H1 (cell line): ENCODE measurements at regions not wholly inside any gene's neighbourhood (a gene's known extent, or its start where the extent isn't known, plus 50 kb on each side); places are given as distances from the start of the nearest gene placed in this dataset.

Source experiments
- BCL11A ChIP-seq, 2 experiments: IDR thresholded peaks; one replicate each; pipeline ENCODE4 v1.6.1; 2011; ENCODE audit warnings: low read depth in 2 of 2, low read length in 2 of 2, mild to moderate bottlenecking in 2 of 2
- CHD1 ChIP-seq: IDR thresholded peaks from 2 replicates; pipeline ENCODE4 v1.6.1; 2012; ENCODE audit warnings: low read depth, low read length, improper control_type of control experiment
- EGR1 ChIP-seq: IDR thresholded peaks from 2 replicates; pipeline ENCODE4 v1.6.1; 2011; ENCODE audit warnings: low read depth, low read length, borderline replicate concordance
- RFX5 ChIP-seq: IDR thresholded peaks from 2 replicates; pipeline ENCODE4 v1.6.1; 2011; ENCODE audit warnings: low read depth, low read length, improper control_type of control experiment, borderline replicate concordance
- SP1 ChIP-seq: IDR thresholded peaks from 2 replicates; pipeline ENCODE4 v1.6.1; 2011; ENCODE audit warnings: low read depth, low read length
- TF ChIP-seq, protein P1 (sequence below): fragments of 300-600 bp; sonication (generic); IDR thresholded peaks from 2 replicates; pipeline ENCODE4 v1.7.1; 2012; ENCODE audit warnings: low read length, moderate library complexity, mild to moderate bottlenecking, inconsistent platforms; ENCODE audit not compliant: insufficient replicate concordance

DNA sequence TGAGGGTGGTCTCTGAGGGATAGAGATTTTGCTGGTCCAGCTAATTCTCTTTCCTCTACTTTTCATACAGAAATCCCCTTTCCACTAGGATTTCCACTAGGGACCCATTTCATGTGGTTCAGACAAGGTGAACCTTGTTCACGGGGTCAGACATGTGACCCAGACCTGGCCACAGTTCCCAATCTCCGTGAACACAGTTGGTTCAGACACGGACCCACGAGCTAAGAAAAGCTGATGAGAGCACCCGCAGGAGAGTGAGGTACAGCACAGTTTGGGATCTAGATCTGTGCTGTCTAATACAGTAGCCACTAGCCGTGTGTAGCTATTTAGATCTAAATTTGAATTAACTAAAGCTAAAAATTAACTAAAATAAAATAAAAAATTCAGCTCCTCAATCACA is 88.1 kb downstream of the AXIN2 start (continued):
- TF ChIP-seq, protein P1, sequence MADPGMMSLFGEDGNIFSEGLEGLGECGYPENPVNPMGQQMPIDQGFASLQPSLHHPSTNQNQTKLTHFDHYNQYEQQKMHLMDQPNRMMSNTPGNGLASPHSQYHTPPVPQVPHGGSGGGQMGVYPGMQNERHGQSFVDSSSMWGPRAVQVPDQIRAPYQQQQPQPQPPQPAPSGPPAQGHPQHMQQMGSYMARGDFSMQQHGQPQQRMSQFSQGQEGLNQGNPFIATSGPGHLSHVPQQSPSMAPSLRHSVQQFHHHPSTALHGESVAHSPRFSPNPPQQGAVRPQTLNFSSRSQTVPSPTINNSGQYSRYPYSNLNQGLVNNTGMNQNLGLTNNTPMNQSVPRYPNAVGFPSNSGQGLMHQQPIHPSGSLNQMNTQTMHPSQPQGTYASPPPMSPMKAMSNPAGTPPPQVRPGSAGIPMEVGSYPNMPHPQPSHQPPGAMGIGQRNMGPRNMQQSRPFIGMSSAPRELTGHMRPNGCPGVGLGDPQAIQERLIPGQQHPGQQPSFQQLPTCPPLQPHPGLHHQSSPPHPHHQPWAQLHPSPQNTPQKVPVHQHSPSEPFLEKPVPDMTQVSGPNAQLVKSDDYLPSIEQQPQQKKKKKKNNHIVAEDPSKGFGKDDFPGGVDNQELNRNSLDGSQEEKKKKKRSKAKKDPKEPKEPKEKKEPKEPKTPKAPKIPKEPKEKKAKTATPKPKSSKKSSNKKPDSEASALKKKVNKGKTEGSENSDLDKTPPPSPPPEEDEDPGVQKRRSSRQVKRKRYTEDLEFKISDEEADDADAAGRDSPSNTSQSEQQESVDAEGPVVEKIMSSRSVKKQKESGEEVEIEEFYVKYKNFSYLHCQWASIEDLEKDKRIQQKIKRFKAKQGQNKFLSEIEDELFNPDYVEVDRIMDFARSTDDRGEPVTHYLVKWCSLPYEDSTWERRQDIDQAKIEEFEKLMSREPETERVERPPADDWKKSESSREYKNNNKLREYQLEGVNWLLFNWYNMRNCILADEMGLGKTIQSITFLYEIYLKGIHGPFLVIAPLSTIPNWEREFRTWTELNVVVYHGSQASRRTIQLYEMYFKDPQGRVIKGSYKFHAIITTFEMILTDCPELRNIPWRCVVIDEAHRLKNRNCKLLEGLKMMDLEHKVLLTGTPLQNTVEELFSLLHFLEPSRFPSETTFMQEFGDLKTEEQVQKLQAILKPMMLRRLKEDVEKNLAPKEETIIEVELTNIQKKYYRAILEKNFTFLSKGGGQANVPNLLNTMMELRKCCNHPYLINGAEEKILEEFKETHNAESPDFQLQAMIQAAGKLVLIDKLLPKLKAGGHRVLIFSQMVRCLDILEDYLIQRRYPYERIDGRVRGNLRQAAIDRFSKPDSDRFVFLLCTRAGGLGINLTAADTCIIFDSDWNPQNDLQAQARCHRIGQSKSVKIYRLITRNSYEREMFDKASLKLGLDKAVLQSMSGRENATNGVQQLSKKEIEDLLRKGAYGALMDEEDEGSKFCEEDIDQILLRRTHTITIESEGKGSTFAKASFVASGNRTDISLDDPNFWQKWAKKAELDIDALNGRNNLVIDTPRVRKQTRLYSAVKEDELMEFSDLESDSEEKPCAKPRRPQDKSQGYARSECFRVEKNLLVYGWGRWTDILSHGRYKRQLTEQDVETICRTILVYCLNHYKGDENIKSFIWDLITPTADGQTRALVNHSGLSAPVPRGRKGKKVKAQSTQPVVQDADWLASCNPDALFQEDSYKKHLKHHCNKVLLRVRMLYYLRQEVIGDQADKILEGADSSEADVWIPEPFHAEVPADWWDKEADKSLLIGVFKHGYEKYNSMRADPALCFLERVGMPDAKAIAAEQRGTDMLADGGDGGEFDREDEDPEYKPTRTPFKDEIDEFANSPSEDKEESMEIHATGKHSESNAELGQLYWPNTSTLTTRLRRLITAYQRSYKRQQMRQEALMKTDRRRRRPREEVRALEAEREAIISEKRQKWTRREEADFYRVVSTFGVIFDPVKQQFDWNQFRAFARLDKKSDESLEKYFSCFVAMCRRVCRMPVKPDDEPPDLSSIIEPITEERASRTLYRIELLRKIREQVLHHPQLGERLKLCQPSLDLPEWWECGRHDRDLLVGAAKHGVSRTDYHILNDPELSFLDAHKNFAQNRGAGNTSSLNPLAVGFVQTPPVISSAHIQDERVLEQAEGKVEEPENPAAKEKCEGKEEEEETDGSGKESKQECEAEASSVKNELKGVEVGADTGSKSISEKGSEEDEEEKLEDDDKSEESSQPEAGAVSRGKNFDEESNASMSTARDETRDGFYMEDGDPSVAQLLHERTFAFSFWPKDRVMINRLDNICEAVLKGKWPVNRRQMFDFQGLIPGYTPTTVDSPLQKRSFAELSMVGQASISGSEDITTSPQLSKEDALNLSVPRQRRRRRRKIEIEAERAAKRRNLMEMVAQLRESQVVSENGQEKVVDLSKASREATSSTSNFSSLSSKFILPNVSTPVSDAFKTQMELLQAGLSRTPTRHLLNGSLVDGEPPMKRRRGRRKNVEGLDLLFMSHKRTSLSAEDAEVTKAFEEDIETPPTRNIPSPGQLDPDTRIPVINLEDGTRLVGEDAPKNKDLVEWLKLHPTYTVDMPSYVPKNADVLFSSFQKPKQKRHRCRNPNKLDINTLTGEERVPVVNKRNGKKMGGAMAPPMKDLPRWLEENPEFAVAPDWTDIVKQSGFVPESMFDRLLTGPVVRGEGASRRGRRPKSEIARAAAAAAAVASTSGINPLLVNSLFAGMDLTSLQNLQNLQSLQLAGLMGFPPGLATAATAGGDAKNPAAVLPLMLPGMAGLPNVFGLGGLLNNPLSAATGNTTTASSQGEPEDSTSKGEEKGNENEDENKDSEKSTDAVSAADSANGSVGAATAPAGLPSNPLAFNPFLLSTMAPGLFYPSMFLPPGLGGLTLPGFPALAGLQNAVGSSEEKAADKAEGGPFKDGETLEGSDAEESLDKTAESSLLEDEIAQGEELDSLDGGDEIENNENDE, result no peak
- TF ChIP-seq SP1 (no peak), RFX5 (no peak), EGR1 (no peak), BCL11A (IDR thresholded peaks at IDR 0.05; ENCODE audit: low read depth in 2 of 2, low read length in 2 of 2) (no peak), CHD1 (no peak)
